ENCODE measurements at regions not wholly inside any gene's neighbourhood (a gene's known extent, or its start where the extent isn't known, plus 50 kb on each side); places are given as distances from the start of the nearest gene placed in this dataset.
A peak's percentile ranks its signal among the peaks of the same experiment; 100 is the strongest.

- H3K9ac ChIP-seq (ENCODE audit: insufficient read depth in 1 of 2, low read depth in 2 of 2, low read length in 2 of 2), result peak overlapping the region in 1 of 2 experiments; percentile 67; a peak in 2 of 4 replicates
- H3K27ac ChIP-seq (ENCODE audit: extremely low read depth, low read depth, low read length), result peak overlapping the region; percentile 93
- H2AFZ ChIP-seq (ENCODE audit: low read depth, low read length), result peak overlapping the region; percentile 15
- H3K4me1 ChIP-seq (replicated peaks in 1 of 2; ENCODE audit: control insufficient read depth in 2 of 2, insufficient read depth in 2 of 2, low read length in 2 of 2), result peaks cover 17 to 42% of the 10 kb centered on the region in 2 experiments
- no peak overlapping the region for H3K4me3 ChIP-seq
- peak; percentile 44 to 70 (median 50) for DNase-seq (ENCODE audit: extremely low read depth in 1 of 4, low spot score in 3 of 4)
- H3K4me2 ChIP-seq (ENCODE audit: insufficient read depth, low read length), result peak overlapping the region; percentile 32; the same call in 1 of the 2 replicates
- WGBS (ENCODE audit: insufficient coverage, low coverage, missing lambda C conversion rate), result 6% methylated on average over 3 of the region's 3 CpGs
- ATAC-seq, result 0 out of 3 replicates have a peak, but pooled peaks have one; percentile 16
- H3K79me2 ChIP-seq (ENCODE audit: control insufficient read depth, insufficient read depth, low read length), result no peaks in the 10 kb centered on the region
- no peaks in the 10 kb centered on the region for H3K9me3 ChIP-seq (replicated peaks; ENCODE audit: control insufficient read depth, insufficient read depth, low read depth, low read length)
- peak; percentile 51 for FAIRE-seq
- in situ Hi-C loops (cut with MboI) (no loop called here), intact Hi-C loops (cut with micrococcal nuclease) (no loop called here)
- no TSS peak for BruUV-seq (replicated peaks)
- H4K20me1 ChIP-seq (replicated peaks; ENCODE audit: control insufficient read depth, insufficient read depth, low read length), result no peaks in the 10 kb centered on the region
- H3K9me1 ChIP-seq (ENCODE audit: control insufficient read depth, insufficient read depth, low read length), result no peaks in the 10 kb centered on the region
- POLR2A ChIA-PET, result interaction anchor here (1.2 kb wide), 1 partner anchor 8 kb away, joined by 5 read pairs; no protein-coding TSS in a partner anchor
- no peaks in the 10 kb centered on the region for H3K27me3 ChIP-seq (ENCODE audit: control insufficient read depth in 2 of 2, insufficient read depth in 2 of 2, low read length in 2 of 2)
- no peaks in the 10 kb centered on the region for H3K36me3 ChIP-seq (ENCODE audit: control insufficient read depth, insufficient read depth, low read length)
- CTCF ChIA-PET (ENCODE audit: low intra/inter-chr PET ratio), result no interaction called here
- TF ChIP-seq MTA2 (IDR thresholded peaks at IDR 0.05; ENCODE audit: low read depth) (peak; percentile 25; the same call in 1 of the 2 replicates), E2F6 (IDR thresholded peaks at IDR 0.05; ENCODE audit: borderline replicate concordance in 1 of 2, extremely low read depth in 1 of 2, insufficient read depth in 1 of 2, insufficient read length in 1 of 2, low read depth in 1 of 2, low read length in 1 of 2, poor library complexity in 1 of 2, severe bottlenecking in 1 of 2) (no peak), MAZ (CRISPR knock-in tag; conservative IDR thresholded peaks at IDR 0.05 in 1 of 2, IDR thresholded peaks at IDR 0.05 in 1 of 2) (0 out of 4 replicates have a peak, but pooled peaks of 1 of the 2 experiments have one; percentile 24), ATF7 (IDR thresholded peaks at IDR 0.05) (peak; percentile 52), KDM1A (IDR thresholded peaks at IDR 0.05) (peak; percentile 57 to 61), CEBPB (tag; IDR thresholded peaks at IDR 0.05) (peak; percentile 91), USF2 (CRISPR knock-in tag; IDR thresholded peaks at IDR 0.05) (no peak), TCF3 (CRISPR knock-in tag; IDR thresholded peaks at IDR 0.05) (peak; percentile 35; the same call in 1 of the 2 replicates), HDAC3 (IDR thresholded peaks at IDR 0.05; ENCODE audit: borderline replicate concordance, partially characterized antibody) (peak; percentile 57), ZNF277 (CRISPR knock-in tag; IDR thresholded peaks at IDR 0.05; ENCODE audit: borderline replicate concordance) (no peak), TAL1 (IDR thresholded peaks at IDR 0.05) (peak; percentile 36), ZHX1 (conservative IDR thresholded peaks at IDR 0.05; ENCODE audit: low read length) (no peak), NRF1 (conservative IDR thresholded peaks at IDR 0.05 in 1 of 2, IDR thresholded peaks at IDR 0.05 in 1 of 2) (no peak), RBM14 (IDR thresholded peaks at IDR 0.05; ENCODE audit: borderline replicate concordance, insufficient read depth, low read depth, low read length) (no peak), TBP (optimal IDR thresholded peaks at IDR 0.05; ENCODE audit: low read depth, low read length) (no peak), PHF21A (IDR thresholded peaks at IDR 0.05; ENCODE audit: borderline replicate concordance, low read depth) (no peak), ZNF507 (tag; conservative IDR thresholded peaks at IDR 0.05) (no peak)
These were observed 93.6 kb upstream of the ADGRF1 start for GRCh38 chr6:47135772-47136171.
